Glutamatergic neuron (in vitro differentiated cells): ENCODE measurements at regions not wholly inside any gene's neighbourhood (a gene's known extent, or its start where the extent isn't known, plus 50 kb on each side); places are given as distances from the start of the nearest gene placed in this dataset.

Source experiments
- DNase-seq: peaks from one replicate; pipeline ENCODE4 v3.0.0; 2022
- H3K27ac Mint-ChIP-seq: one replicate; pipeline ENCODE4 v1.8.0; 2020; ENCODE audit warnings: mild to moderate bottlenecking, mixed read lengths, inconsistent platforms; ENCODE audit not compliant: unreplicated experiment
- H3K27me3 Mint-ChIP-seq: one replicate; pipeline ENCODE4 v1.8.0; 2020; ENCODE audit warnings: mild to moderate bottlenecking, moderate library complexity, mixed read lengths, inconsistent platforms; ENCODE audit not compliant: unreplicated experiment
- H3K36me3 Mint-ChIP-seq: one replicate; pipeline ENCODE4 v1.8.0; 2020; ENCODE audit warnings: mild to moderate bottlenecking, mixed read lengths, inconsistent platforms; ENCODE audit not compliant: unreplicated experiment
- H3K4me1 Mint-ChIP-seq: one replicate; pipeline ENCODE4 v1.8.0; 2020; ENCODE audit warnings: mild to moderate bottlenecking, low read depth, mixed read lengths, inconsistent platforms; ENCODE audit not compliant: unreplicated experiment
- H3K4me3 Mint-ChIP-seq: one replicate; pipeline ENCODE4 v1.8.0; 2020; ENCODE audit warnings: mild to moderate bottlenecking, mixed read lengths, inconsistent platforms; ENCODE audit not compliant: unreplicated experiment
- H3K9me3 Mint-ChIP-seq: one replicate; pipeline ENCODE4 v1.8.0; 2020; ENCODE audit warnings: mild to moderate bottlenecking, moderate library complexity, mixed read lengths, inconsistent platforms; ENCODE audit not compliant: unreplicated experiment
- TF ChIP-seq, protein P1 (sequence below): fragments of 200-600 bp; sonication (generic); IDR thresholded peaks from one replicate; pipeline ENCODE4 v1.5.0; 2021; ENCODE audit not compliant: partially characterized antibody, unreplicated experiment

GRCh38 chr17:15893658-15894024 is 51.3 kb upstream of the ADORA2B start:
- Mint-ChIP-seq H3K27me3 (no peaks in the 10 kb centered on the region), H3K4me3 (no peak overlapping the region), H3K36me3 (no peaks in the 10 kb centered on the region), H3K4me1 (no peaks in the 10 kb centered on the region), H3K9me3 (no peaks in the 10 kb centered on the region), H3K27ac (no peak overlapping the region)
- TF ChIP-seq, protein P1, sequence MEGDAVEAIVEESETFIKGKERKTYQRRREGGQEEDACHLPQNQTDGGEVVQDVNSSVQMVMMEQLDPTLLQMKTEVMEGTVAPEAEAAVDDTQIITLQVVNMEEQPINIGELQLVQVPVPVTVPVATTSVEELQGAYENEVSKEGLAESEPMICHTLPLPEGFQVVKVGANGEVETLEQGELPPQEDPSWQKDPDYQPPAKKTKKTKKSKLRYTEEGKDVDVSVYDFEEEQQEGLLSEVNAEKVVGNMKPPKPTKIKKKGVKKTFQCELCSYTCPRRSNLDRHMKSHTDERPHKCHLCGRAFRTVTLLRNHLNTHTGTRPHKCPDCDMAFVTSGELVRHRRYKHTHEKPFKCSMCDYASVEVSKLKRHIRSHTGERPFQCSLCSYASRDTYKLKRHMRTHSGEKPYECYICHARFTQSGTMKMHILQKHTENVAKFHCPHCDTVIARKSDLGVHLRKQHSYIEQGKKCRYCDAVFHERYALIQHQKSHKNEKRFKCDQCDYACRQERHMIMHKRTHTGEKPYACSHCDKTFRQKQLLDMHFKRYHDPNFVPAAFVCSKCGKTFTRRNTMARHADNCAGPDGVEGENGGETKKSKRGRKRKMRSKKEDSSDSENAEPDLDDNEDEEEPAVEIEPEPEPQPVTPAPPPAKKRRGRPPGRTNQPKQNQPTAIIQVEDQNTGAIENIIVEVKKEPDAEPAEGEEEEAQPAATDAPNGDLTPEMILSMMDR, result no peak
- no peak for DNase-seq

GRCh38 chr17:15894258-15894657 is 50.7 kb upstream of the ADORA2B start:
- TF ChIP-seq, protein P1, result no peak
- Mint-ChIP-seq H3K27ac (no peak overlapping the region), H3K4me1 (no peaks in the 10 kb centered on the region), H3K9me3 (no peaks in the 10 kb centered on the region), H3K4me3 (no peak overlapping the region), H3K27me3 (no peaks in the 10 kb centered on the region), H3K36me3 (no peaks in the 10 kb centered on the region)
- DNase-seq, result no peak

DNA sequence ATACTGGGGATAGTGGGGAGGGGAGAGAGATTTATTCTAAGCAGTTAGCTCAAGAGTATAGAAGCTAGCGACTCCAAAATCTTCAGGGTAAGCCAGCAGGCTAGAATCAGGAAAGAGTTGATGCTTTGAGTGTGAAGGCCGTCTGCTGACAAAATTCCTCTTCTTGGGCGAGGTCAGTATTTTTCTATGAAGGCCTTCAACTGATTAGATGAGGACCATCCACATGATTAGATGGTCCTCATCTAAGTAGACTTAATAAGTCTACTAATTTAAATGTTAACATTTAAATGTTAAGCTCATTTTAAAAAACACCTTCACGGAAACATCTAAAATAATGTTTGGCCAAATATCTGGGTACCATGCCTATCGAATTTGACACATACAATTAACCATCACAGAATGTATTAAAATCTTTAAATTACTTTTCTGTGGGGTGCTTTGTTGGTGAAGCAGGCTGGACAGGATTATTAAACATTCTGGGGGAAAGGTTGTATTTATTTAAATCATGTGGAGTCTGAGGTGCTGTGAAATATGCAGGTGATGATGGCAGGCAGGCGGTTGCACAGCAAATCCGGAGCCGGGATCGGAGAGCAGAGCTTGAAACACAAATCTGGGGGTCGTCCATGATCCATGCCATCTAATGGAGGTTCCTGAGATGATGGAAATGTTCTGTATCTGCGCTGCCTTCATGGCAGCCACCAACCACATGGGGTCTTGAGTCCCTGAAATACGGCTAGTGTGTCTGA is 49.8 kb upstream of the ADORA2B start:
- Mint-ChIP-seq H3K27ac (no peak overlapping the region), H3K9me3 (peaks cover 3% of the 10 kb centered on the region), H3K27me3 (no peaks in the 10 kb centered on the region), H3K4me3 (no peak overlapping the region), H3K4me1 (no peaks in the 10 kb centered on the region), H3K36me3 (no peaks in the 10 kb centered on the region)
- TF ChIP-seq, protein P1, result no peak
- no peak for DNase-seq
